GM12878 (cell line): ENCODE measurements at regions not wholly inside any gene's neighbourhood (a gene's known extent, or its start where the extent isn't known, plus 50 kb on each side); places are given as distances from the start of the nearest gene placed in this dataset.

Source experiments
- ATAC-seq: fragments of 200-7000 bp; cut with Tn5 transposase; 3 replicates; pipeline ENCODE4 v1.9.1; 2020; ENCODE audit warnings: mild to moderate bottlenecking, moderate library complexity
- BruUV-seq: library from RNA; stranded (reverse); fragments of 400-500 nt; replicated peaks from 2 replicates; lab custom pipeline; 2021; lab: Mats Ljungman, UMichigan
- CTCF ChIA-PET: fragments of 300-600 bp; sonication (Branson Sonifier 250); formaldehyde crosslinking; extraction: SDS; loops from one replicate; lab custom pipeline; 2021; ENCODE audit warnings: inconsistent platforms; lab: Yijun Ruan, JAX
- POLR2A ChIA-PET: fragments of 350-600 bp; formaldehyde crosslinking; extraction: SDS; loops from one replicate; lab custom pipeline; 2021; ENCODE audit warnings: inconsistent platforms; lab: Charles Lee
- RAD21 ChIA-PET: fragments of 300-600 bp; sonication (Branson Sonifier 250); formaldehyde crosslinking; loops from one replicate; lab custom pipeline; 2023; ENCODE audit warnings: antibody characterized with exemption; ENCODE audit not compliant: unreplicated experiment; lab: Charles Lee
- SMC1A ChIA-PET: fragments of 300-600 bp; sonication (Branson Sonifier 250); formaldehyde crosslinking; loops from one replicate; lab custom pipeline; 2023; ENCODE audit not compliant: unreplicated experiment, uncharacterized antibody; lab: Charles Lee
- DNase-seq: peaks from one replicate; pipeline ENCODE4 v3.0.0-alpha.2; 2011; ENCODE audit warnings: low read depth, low spot score
- FAIRE-seq: peaks from 3 replicates; lab custom pipeline; 2011; peaks lifted over from hg19 to GRCh38; lab: Jason Lieb, UNC
- H2AFZ ChIP-seq: 2 replicates; pipeline ENCODE4 v1.6.0; 2011; ENCODE audit warnings: low read depth, low read length, control low read depth; ENCODE audit not compliant: control insufficient read depth
- H3K27ac ChIP-seq: 2 replicates; pipeline ENCODE4 v1.5.1; 2011; ENCODE audit warnings: control low read depth; ENCODE audit not compliant: control insufficient read depth, insufficient read depth
- H3K27me3 ChIP-seq, 2 experiments: replicated peaks in 1 of 2; 2 replicates each; pipeline versions ENCODE4 v1.6.0 to v1.6.1; 2011; ENCODE audit warnings: low read length in 1 of 2; ENCODE audit not compliant: control insufficient read depth in 2 of 2, insufficient read depth in 2 of 2
- H3K36me3 ChIP-seq, 2 experiments: 2 replicates each; pipeline ENCODE4 v1.5.1; 2011; ENCODE audit warnings: low read length in 1 of 2; ENCODE audit not compliant: control insufficient read depth in 2 of 2, insufficient read depth in 2 of 2
- H3K4me1 ChIP-seq: 2 replicates; pipeline ENCODE4 v1.6.1; 2011; ENCODE audit warnings: mild to moderate bottlenecking, low read length, moderate library complexity, mixed read lengths; ENCODE audit not compliant: control insufficient read depth, insufficient read depth
- H3K4me2 ChIP-seq: 2 replicates; pipeline ENCODE4 v1.6.0; 2011; ENCODE audit warnings: control low read depth; ENCODE audit not compliant: control insufficient read depth, insufficient read depth
- H3K4me3 ChIP-seq: fragments of 200-600 bp; sonication (generic); 2 replicates; pipeline ENCODE4 v1.5.1; 2016
- H3K79me2 ChIP-seq: 2 replicates; pipeline ENCODE4 v1.6.0; 2011; ENCODE audit warnings: low read length; ENCODE audit not compliant: control insufficient read depth, insufficient read depth
- H3K9ac ChIP-seq: 2 replicates; pipeline ENCODE4 v1.8.0; 2011; ENCODE audit warnings: low read length, control low read depth, mixed read lengths; ENCODE audit not compliant: control insufficient read depth, insufficient read depth
- H3K9me3 ChIP-seq: replicated peaks from 3 replicates; pipeline ENCODE4 v1.5.1; 2011; ENCODE audit warnings: mild to moderate bottlenecking, low read length; ENCODE audit not compliant: control insufficient read depth, insufficient read depth
- H4K20me1 ChIP-seq: 2 replicates; pipeline ENCODE4 v1.6.0; 2011; ENCODE audit not compliant: control insufficient read depth, insufficient read depth
- CEBPB ChIP-seq, 2 experiments: fragments of 150-350 bp in 1 of 2; IDR thresholded peaks; 2 replicates each; pipeline ENCODE4 v1.6.1; 2012 to 2014; ENCODE audit warnings: low read depth in 2 of 2, low read length in 2 of 2, borderline replicate concordance in 1 of 2, inconsistent platforms in 1 of 2
- DPF2 ChIP-seq: fragments of 450-650 bp; IDR thresholded peaks from 2 replicates; pipeline ENCODE4 v1.6.1; 2017; ENCODE audit warnings: mild to moderate bottlenecking
- E4F1 ChIP-seq: fragments of 450-650 bp; IDR thresholded peaks from 2 replicates; pipeline ENCODE4 v1.6.1; 2018; ENCODE audit warnings: borderline replicate concordance, mild to moderate bottlenecking; ENCODE audit not compliant: partially characterized antibody
- EED ChIP-seq: sonication (generic); IDR thresholded peaks from 2 replicates; pipeline ENCODE4 v1.6.1; 2016; ENCODE audit warnings: antibody characterized with exemption, low read depth
- FOXM1 ChIP-seq: IDR thresholded peaks from 2 replicates; pipeline ENCODE4 v1.6.1; 2012; ENCODE audit warnings: low read depth, mild to moderate bottlenecking, inconsistent platforms, low read length, moderate library complexity
- IKZF2 ChIP-seq, 2 experiments: fragments of 450-650 bp; IDR thresholded peaks; 2 replicates each; pipeline ENCODE4 v1.6.1; 2017; ENCODE audit warnings: mild to moderate bottlenecking in 2 of 2, moderate library complexity in 2 of 2
- USF2 ChIP-seq: IDR thresholded peaks from 2 replicates; pipeline ENCODE4 v1.6.1; 2011; ENCODE audit warnings: low read depth, low read length, improper control_type of control experiment, borderline replicate concordance
- ZNF592 ChIP-seq: fragments of 450-650 bp; IDR thresholded peaks from 2 replicates; pipeline ENCODE4 v1.6.1; 2017; ENCODE audit warnings: mild to moderate bottlenecking, moderate library complexity
- WGBS: methylation state at CpG from one replicate; pipeline ENCODE4 v1.1.6; 2016; ENCODE audit warnings: low lambda C conversion rate; ENCODE audit not compliant: insufficient replicate concordance, insufficient coverage; ENCODE audit errors: missing lambda C conversion rate; 5-methylcytosine and 5-hydroxymethylcytosine counted together
- in situ Hi-C: fragments of 300-500 bp; cut with MboI; formaldehyde crosslinking; loops from 9 replicates; pipeline ENCODE4 v1.14.3; 2018; ENCODE audit warnings: mixed read lengths
- intact Hi-C: fragments of 100-400 bp; cut with micrococcal nuclease; formaldehyde crosslinking; loops from one replicate; pipeline ENCODE4 v1.14.2; 2022; ENCODE audit not compliant: unreplicated experiment

- POLR2A ChIA-PET: no interaction called here
- WGBS: 40% methylated on average over 12 of the region's 12 CpGs
- RAD21 ChIA-PET: no interaction called here
- no peak for TF ChIP-seq ZNF592
- no peak for TF ChIP-seq FOXM1
- no peak for TF ChIP-seq E4F1
- no peak for TF ChIP-seq DPF2
- TF ChIP-seq USF2: no peak
- TF ChIP-seq CEBPB (IDR thresholded peaks at IDR 0.05; ENCODE audit: borderline replicate concordance in 1 of 2, low read depth in 2 of 2, low read length in 2 of 2): no peak
- no peak for TF ChIP-seq EED
- no peak for TF ChIP-seq IKZF2 (IDR thresholded peaks at IDR 0.05)
- TF ChIP-seq, all 136 proteins: peak for 0
- intact Hi-C loops (no loop called here), in situ Hi-C loops (loop anchor here (10.0 to 25.0 kb wide), 4 partner anchors 184 to 1008 kb away; no protein-coding TSS in a partner anchor)
- ATAC-seq (no peak), DNase-seq (no peak), FAIRE-seq (no peak)
- Histone ChIP-seq H4K20me1 (no peaks in the 10 kb centered on the region), H2AFZ (no peak overlapping the region), H3K9ac (no peak overlapping the region), H3K4me1 (no peaks in the 10 kb centered on the region), H3K27ac (no peak overlapping the region), H3K9me3 (no peaks in the 10 kb centered on the region; the same call in 2 of the 3 replicates), H3K4me2 (no peak overlapping the region), H3K27me3 (no peaks in the 10 kb centered on the region), H3K36me3 (no peaks in the 10 kb centered on the region), H3K79me2 (no peaks in the 10 kb centered on the region), H3K4me3 (no peak overlapping the region)
- ChIA-PET SMC1A (no interaction called here), CTCF (no interaction called here)
- no TSS peak for BruUV-seq
Observed at GRCh38 chr17:22303096-22303495, 610.8 kb downstream of the KCNJ18 start.
